HEK293 (cell line): ENCODE measurements at regions not wholly inside any gene's neighbourhood (a gene's known extent, or its start where the extent isn't known, plus 50 kb on each side); places are given as distances from the start of the nearest gene placed in this dataset.

Experiments
- CTCF ChIA-PET: fragments of 350-600 bp; formaldehyde crosslinking; extraction: SDS; loops from one replicate; lab custom pipeline; 2021; ENCODE audit warnings: antibody characterized with exemption; lab: Yijun Ruan, JAX
- POLR2A ChIA-PET: fragments of 300-600 bp; formaldehyde crosslinking; extraction: SDS; loops from one replicate; lab custom pipeline; 2020; ENCODE audit warnings: antibody characterized with exemption, inconsistent platforms; lab: Yijun Ruan, JAX
- H3K27ac ChIP-seq: fragments of 200-500 bp; sonication (Bioruptor generic); 2 replicates; pipeline ENCODE4 v1.5.1; 2014; ENCODE audit warnings: low read depth, low read length, control low read depth, inconsistent platforms; ENCODE audit errors: extremely low read depth
- H3K36me3 ChIP-seq, 2 experiments: fragments of 200-500 bp in 1 of 2; sonication (Bioruptor generic) in 1 of 2; 1 replicate in 1 of 2; 2 replicates in 1 of 2; pipeline ENCODE4 v1.5.1; 2014 to 2017; ENCODE audit warnings: inconsistent platforms in 2 of 2, low read length in 2 of 2; ENCODE audit not compliant: control insufficient read depth in 2 of 2, insufficient read depth in 1 of 2
- H3K4me1 ChIP-seq: fragments of 200-500 bp; sonication (Bioruptor generic); 2 replicates; pipeline ENCODE4 v1.5.1; 2014; ENCODE audit warnings: mild to moderate bottlenecking, low read length, inconsistent platforms; ENCODE audit not compliant: control insufficient read depth, insufficient read depth
- H3K4me3 ChIP-seq: 2 replicates; pipeline ENCODE4 v1.5.1; 2011; ENCODE audit warnings: low read depth, mild to moderate bottlenecking, control low read depth, low read length, moderate library complexity
- H3K9me3 ChIP-seq: fragments of 200-500 bp; sonication (Bioruptor generic); 2 replicates; pipeline ENCODE4 v1.5.1; 2014; ENCODE audit warnings: low read depth, low read length, inconsistent platforms; ENCODE audit not compliant: control insufficient read depth, insufficient read depth
- GLIS1 ChIP-seq: fragments of 450-650 bp; formaldehyde crosslinking; IDR thresholded peaks from 2 replicates; pipeline ENCODE4 v1.5.1; 2016; ENCODE audit warnings: missing biosample characterization, missing genetic modification characterization
- SETDB1 ChIP-seq: IDR thresholded peaks from one replicate; pipeline ENCODE4 v1.6.1; 2017; ENCODE audit warnings: mild to moderate bottlenecking, low read length, moderate library complexity, mixed read lengths; ENCODE audit not compliant: insufficient read length
- SP2 ChIP-seq: fragments of 450-650 bp; formaldehyde crosslinking; IDR thresholded peaks from 2 replicates; pipeline ENCODE4 v1.5.1; 2016; ENCODE audit warnings: missing biosample characterization, missing genetic modification characterization
- TCF7L2 ChIP-seq: IDR thresholded peaks from 2 replicates; pipeline ENCODE4 v1.6.1; 2011; ENCODE audit warnings: low read depth, mild to moderate bottlenecking, inconsistent platforms, low read length, moderate library complexity, borderline replicate concordance
- ZEB2 ChIP-seq: fragments of 450-650 bp; formaldehyde crosslinking; IDR thresholded peaks from 2 replicates; pipeline ENCODE4 v1.5.1; 2016; ENCODE audit warnings: missing biosample characterization, missing genetic modification characterization
- ZNF140 ChIP-seq: fragments of 450-650 bp; formaldehyde crosslinking; IDR thresholded peaks from 2 replicates; pipeline ENCODE4 v1.5.1; 2016; ENCODE audit warnings: missing biosample characterization, missing genetic modification characterization
- ZNF311 ChIP-seq: fragments of 450-650 bp; formaldehyde crosslinking; IDR thresholded peaks from 2 replicates; pipeline ENCODE4 v1.5.1; 2017; ENCODE audit warnings: missing biosample characterization, missing genetic modification characterization, borderline replicate concordance
- ZNF366 ChIP-seq: fragments of 450-650 bp; formaldehyde crosslinking; conservative IDR thresholded peaks from 2 replicates; pipeline ENCODE4 v1.5.1; 2016; ENCODE audit warnings: missing biosample characterization, missing genetic modification characterization
- ZNF623 ChIP-seq: fragments of 450-650 bp; formaldehyde crosslinking; IDR thresholded peaks from 2 replicates; pipeline ENCODE4 v1.5.1; 2016; ENCODE audit warnings: missing biosample characterization, missing genetic modification characterization
- ZNF768 ChIP-seq: fragments of 450-650 bp; formaldehyde crosslinking; IDR thresholded peaks from 2 replicates; pipeline ENCODE4 v1.5.1; 2018; ENCODE audit warnings: missing biosample characterization, mild to moderate bottlenecking, missing genetic modification characterization
- TF ChIP-seq, protein P1 (sequence below): fragments of 450-650 bp; formaldehyde crosslinking; IDR thresholded peaks from 2 replicates; pipeline ENCODE4 v1.5.1; 2016; ENCODE audit warnings: missing biosample characterization, missing genetic modification characterization
- TF ChIP-seq, protein P2 (sequence below): fragments of 450-650 bp; formaldehyde crosslinking; IDR thresholded peaks from 2 replicates; pipeline ENCODE4 v1.5.1; 2017; ENCODE audit warnings: missing biosample characterization, mild to moderate bottlenecking, missing genetic modification characterization, moderate library complexity
- TF ChIP-seq, protein P3 (sequence below): fragments of 450-650 bp; formaldehyde crosslinking; IDR thresholded peaks from 2 replicates; pipeline ENCODE4 v1.5.1; 2016; ENCODE audit warnings: missing biosample characterization, missing genetic modification characterization
- TF ChIP-seq, protein P4 (sequence below): fragments of 450-650 bp; formaldehyde crosslinking; IDR thresholded peaks from 2 replicates; pipeline ENCODE4 v1.5.1; 2016; ENCODE audit warnings: missing biosample characterization, missing genetic modification characterization

DNA sequence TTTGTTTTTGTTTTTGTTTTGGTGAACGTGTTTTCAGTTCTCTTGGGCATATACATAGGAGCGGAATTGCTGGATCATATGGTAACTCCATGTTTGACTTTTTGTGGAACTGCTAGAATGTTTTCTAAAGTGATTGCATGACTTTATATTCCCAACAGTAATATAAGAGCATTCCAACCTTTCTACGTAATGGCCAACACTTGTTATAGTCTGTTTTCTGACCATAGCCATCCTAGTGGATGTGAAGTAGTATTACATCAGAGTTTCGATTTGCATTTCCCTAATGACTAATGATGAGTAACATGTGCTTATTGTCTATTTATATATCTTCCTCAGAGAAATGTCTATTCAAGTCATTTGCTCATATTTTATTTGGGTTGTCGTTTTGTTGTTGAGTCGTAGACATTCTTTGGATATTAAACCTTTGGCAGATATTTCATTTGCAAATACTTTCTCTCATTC is 268.7 kb downstream of the AEBP2 start:
- H3K27ac ChIP-seq: no peak overlapping the region
- ChIA-PET CTCF (no interaction called here), POLR2A (no interaction called here)
- no peaks in the 10 kb centered on the region for H3K4me1 ChIP-seq
- H3K36me3 ChIP-seq: no peaks in the 10 kb centered on the region
- H3K4me3 ChIP-seq: no peak overlapping the region
- TF ChIP-seq ZNF623 (tag by site-specific recombination) (no peak), ZNF140 (tag by site-specific recombination) (peak; percentile 97), SETDB1 (peak; percentile 61)
- TF ChIP-seq, protein P1, sequence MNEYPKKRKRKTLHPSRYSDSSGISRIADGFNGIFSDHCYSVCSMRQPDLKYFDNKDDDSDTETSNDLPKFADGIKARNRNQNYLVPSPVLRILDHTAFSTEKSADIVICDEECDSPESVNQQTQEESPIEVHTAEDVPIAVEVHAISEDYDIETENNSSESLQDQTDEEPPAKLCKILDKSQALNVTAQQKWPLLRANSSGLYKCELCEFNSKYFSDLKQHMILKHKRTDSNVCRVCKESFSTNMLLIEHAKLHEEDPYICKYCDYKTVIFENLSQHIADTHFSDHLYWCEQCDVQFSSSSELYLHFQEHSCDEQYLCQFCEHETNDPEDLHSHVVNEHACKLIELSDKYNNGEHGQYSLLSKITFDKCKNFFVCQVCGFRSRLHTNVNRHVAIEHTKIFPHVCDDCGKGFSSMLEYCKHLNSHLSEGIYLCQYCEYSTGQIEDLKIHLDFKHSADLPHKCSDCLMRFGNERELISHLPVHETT (tag by site-specific recombination): no peak
- no peaks in the 10 kb centered on the region for H3K9me3 ChIP-seq

DNA sequence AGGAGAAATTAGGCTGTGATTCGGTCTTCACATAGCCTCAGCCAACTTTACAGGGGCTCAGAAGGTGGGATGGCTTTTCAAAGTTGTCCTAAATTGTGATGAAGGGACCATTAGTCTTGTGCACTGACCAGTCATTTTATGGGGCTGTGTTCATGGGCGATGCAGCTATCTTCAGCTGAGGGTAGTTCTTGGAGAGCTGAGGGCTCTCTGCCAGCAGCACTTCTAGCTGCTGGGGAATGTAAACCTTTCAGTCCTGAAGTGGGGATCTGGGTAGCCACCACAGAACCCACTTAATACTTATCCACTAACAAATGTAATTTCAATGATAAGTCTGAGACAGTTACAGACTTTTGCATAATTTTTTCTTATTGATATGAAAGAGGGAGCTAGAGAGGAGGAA is 270.6 kb downstream of the AEBP2 start:
- ChIA-PET CTCF (interaction anchor here (0.6 kb wide), 1 partner anchor 29 kb away, joined by 3 read pairs; no protein-coding TSS in a partner anchor), POLR2A (no interaction called here)

DNA sequence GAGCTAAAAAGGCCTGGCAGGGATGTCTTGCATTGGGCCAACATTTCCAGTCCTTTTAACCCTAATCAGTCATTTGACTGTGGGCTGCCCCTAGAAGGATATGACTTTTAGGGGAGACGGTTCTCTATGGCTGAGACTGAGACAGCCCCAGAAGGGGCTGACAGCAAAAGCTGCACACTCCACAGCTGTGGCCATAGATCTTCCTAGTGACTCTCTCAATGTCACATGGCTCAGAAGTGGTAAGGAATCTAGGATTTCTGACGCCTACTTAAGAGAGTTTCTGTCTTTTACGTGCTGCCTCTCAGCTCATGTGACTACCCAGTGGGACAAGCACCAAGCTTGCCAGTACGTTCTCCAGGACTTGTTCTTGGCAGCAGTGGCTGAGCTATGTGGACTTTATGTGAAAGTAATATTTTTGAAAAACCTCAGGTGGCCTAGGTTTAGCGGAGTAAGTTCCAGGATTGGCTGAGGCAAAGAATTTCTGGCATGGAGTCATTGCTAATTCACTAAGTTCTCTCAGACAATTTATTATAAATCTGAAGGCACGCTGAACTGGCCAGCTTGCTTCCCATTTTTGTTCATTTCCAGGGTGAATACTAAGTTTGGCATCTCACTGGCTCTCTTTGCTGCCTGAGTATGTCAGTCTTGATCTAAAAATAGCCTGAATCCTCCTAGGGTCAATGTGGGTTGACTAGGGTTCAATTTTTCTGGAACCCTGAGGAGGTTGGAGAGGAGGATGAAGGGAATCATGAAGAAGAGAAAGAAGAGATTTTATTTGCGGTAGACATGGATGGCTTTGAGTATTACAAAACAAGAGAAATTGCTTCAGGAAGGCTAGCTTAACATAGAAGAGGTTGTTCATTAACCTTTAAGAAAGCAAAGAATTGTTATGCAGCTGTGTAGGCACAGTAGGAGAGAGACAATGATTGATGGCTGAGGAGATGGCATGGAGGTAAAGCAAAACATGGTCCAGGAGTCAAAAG is 271.8 kb downstream of the AEBP2 start:
- CTCF ChIA-PET: no interaction called here
- H3K9me3 ChIP-seq: no peaks in the 10 kb centered on the region
- TF ChIP-seq ZNF768 (tag by site-specific recombination): no peak
- TF ChIP-seq SP2 (tag by site-specific recombination): no peak
- TF ChIP-seq, protein P2, sequence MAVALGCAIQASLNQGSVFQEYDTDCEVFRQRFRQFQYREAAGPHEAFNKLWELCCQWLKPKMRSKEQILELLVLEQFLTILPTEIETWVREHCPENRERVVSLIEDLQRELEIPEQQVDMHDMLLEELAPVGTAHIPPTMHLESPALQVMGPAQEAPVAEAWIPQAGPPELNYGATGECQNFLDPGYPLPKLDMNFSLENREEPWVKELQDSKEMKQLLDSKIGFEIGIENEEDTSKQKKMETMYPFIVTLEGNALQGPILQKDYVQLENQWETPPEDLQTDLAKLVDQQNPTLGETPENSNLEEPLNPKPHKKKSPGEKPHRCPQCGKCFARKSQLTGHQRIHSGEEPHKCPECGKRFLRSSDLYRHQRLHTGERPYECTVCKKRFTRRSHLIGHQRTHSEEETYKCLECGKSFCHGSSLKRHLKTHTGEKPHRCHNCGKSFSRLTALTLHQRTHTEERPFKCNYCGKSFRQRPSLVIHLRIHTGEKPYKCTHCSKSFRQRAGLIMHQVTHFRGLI: no peak
- TF ChIP-seq, protein P3, sequence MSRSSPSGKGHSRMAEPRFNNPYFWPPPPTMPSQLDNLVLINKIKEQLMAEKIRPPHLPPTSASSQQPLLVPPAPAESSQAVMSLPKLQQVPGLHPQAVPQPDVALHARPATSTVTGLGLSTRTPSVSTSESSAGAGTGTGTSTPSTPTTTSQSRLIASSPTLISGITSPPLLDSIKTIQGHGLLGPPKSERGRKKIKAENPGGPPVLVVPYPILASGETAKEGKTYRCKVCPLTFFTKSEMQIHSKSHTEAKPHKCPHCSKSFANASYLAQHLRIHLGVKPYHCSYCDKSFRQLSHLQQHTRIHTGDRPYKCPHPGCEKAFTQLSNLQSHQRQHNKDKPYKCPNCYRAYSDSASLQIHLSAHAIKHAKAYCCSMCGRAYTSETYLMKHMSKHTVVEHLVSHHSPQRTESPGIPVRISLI (tag by site-specific recombination): no peak
- POLR2A ChIA-PET: no interaction called here
- H3K36me3 ChIP-seq: no peaks in the 10 kb centered on the region
- no peak overlapping the region for H3K4me3 ChIP-seq
- H3K4me1 ChIP-seq: no peaks in the 10 kb centered on the region
- no peak overlapping the region for H3K27ac ChIP-seq

More for the DNA sequence above, 270.6 kb downstream of the AEBP2 start:
- no peaks in the 10 kb centered on the region for H3K9me3 ChIP-seq
- no peak for TF ChIP-seq TCF7L2
- TF ChIP-seq, protein P3 (tag by site-specific recombination): no peak
- no peak for TF ChIP-seq ZNF366 (tag by site-specific recombination)
- no peak for TF ChIP-seq ZNF311 (tag by site-specific recombination)
- TF ChIP-seq, protein P4, sequence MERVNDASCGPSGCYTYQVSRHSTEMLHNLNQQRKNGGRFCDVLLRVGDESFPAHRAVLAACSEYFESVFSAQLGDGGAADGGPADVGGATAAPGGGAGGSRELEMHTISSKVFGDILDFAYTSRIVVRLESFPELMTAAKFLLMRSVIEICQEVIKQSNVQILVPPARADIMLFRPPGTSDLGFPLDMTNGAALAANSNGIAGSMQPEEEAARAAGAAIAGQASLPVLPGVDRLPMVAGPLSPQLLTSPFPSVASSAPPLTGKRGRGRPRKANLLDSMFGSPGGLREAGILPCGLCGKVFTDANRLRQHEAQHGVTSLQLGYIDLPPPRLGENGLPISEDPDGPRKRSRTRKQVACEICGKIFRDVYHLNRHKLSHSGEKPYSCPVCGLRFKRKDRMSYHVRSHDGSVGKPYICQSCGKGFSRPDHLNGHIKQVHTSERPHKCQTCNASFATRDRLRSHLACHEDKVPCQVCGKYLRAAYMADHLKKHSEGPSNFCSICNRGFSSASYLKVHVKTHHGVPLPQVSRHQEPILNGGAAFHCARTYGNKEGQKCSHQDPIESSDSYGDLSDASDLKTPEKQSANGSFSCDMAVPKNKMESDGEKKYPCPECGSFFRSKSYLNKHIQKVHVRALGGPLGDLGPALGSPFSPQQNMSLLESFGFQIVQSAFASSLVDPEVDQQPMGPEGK (tag by site-specific recombination): no peak
- TF ChIP-seq GLIS1 (tag by site-specific recombination): no peak
- no peak for TF ChIP-seq ZEB2
- TF ChIP-seq, all 188 proteins: peak for 0
- Histone ChIP-seq H3K36me3 (no peaks in the 10 kb centered on the region), H3K4me1 (no peaks in the 10 kb centered on the region), H3K27ac (no peak overlapping the region), H3K4me3 (no peak overlapping the region)
